ENCODE measurements at regions not wholly inside any gene's neighbourhood (a gene's known extent, or its start where the extent isn't known, plus 50 kb on each side); places are given as distances from the start of the nearest gene placed in this dataset.

DNA sequence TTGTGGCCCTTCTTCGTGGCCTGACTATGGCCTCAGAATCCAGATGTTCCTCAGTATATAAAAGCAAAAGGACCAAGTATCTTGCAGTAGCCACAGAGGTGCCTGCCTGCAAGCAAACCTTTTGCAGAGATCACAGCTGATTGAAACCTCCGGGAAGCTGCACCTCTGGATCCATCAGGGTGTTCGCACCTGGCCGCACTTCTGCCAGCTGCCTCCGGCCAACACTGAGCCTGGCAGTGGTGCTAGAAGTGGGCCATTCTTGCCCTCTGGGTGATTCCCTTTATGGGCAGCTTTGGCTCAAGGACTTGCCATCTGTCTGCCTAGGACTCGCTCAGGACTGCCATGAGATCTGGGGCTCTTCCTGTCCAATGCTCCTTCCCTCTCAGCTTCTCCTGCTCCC, 214.6 kb upstream of the ECI2 start:
- H3K4me1 ChIP-seq: peaks cover 41% of the 10 kb centered on the region

DNA sequence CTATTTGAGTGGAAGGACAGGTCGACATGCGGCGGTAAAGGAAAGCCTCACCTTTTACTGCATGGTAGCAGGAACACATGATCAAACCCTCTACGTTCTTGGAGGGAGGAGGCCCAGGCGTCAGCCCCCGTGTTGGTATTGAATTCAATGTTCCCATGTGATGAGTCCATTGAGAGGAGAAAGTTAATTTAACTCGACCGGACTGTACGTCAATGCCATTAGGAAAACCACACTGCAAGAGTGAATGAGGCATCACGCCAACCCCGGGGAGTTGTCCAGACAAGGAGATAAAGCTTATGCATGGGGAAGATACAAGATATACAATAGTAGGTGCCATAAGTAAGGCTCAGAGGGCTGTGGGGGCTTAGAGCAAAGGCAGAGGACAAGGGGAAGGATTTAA, 213.9 kb upstream of the ECI2 start:
- intact Hi-C loops (cut with micrococcal nuclease): no loop called here
- no peak overlapping the region for H3K27ac ChIP-seq (replicated peaks)
- H3K36me3 ChIP-seq: peaks cover 2% of the 10 kb centered on the region
- TF ChIP-seq, protein P1, sequence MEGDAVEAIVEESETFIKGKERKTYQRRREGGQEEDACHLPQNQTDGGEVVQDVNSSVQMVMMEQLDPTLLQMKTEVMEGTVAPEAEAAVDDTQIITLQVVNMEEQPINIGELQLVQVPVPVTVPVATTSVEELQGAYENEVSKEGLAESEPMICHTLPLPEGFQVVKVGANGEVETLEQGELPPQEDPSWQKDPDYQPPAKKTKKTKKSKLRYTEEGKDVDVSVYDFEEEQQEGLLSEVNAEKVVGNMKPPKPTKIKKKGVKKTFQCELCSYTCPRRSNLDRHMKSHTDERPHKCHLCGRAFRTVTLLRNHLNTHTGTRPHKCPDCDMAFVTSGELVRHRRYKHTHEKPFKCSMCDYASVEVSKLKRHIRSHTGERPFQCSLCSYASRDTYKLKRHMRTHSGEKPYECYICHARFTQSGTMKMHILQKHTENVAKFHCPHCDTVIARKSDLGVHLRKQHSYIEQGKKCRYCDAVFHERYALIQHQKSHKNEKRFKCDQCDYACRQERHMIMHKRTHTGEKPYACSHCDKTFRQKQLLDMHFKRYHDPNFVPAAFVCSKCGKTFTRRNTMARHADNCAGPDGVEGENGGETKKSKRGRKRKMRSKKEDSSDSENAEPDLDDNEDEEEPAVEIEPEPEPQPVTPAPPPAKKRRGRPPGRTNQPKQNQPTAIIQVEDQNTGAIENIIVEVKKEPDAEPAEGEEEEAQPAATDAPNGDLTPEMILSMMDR (IDR thresholded peaks at IDR 0.05; ENCODE audit: borderline replicate concordance): no peak
- H3K4me3 ChIP-seq: no peak overlapping the region
- no peaks in the 10 kb centered on the region for H3K9me3 ChIP-seq (replicated peaks)
- H3K4me1 ChIP-seq: peaks cover 47% of the 10 kb centered on the region
- H3K27me3 ChIP-seq (ENCODE audit: low read depth): no peaks in the 10 kb centered on the region
- DNase-seq: no peak

More for the DNA sequence above, 214.6 kb upstream of the ECI2 start:
- Histone ChIP-seq H3K4me3 (no peak overlapping the region), H3K27ac (replicated peaks) (peak overlapping the region; percentile 18), H3K9me3 (replicated peaks) (no peaks in the 10 kb centered on the region), H3K27me3 (ENCODE audit: low read depth) (no peaks in the 10 kb centered on the region), H3K36me3 (no peaks in the 10 kb centered on the region)
- intact Hi-C loops (cut with micrococcal nuclease): no loop called here
- DNase-seq: no peak
- TF ChIP-seq, protein P1 (IDR thresholded peaks at IDR 0.05; ENCODE audit: borderline replicate concordance): no peak

DNA sequence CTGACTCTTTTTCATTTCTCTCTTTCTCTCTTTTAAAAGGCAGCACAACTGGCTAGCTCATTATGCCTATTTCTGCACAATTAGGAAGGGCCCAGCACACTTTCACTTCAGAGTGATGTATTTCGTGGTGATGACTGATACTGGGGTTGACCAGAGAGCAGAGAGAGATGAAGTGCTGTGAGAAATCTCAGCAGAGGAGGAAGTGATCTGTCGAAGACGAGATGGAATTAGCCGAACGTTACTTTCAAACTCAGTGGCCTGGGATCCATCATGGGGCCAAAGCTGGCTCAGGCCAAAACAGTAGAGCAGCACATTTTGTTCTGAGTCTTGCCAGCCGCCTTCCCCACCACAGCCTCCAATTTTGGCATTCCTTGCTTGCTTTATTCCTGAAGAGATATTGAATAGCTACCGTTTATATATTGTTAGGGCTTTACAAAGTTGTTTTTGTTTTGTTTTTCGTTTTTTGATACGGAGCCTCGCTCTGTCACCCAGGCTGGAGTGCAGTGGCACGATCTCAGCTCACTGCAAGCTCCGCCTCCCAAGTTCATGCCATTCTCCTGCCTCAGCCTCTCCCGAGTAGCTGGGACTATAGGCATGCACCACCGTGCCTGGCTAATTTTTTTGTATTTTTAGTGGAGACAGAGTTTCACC, 213.2 kb upstream of the ECI2 start:
- H3K27ac ChIP-seq (replicated peaks): no peak overlapping the region
- intact Hi-C loops (cut with micrococcal nuclease): no loop called here

DNA sequence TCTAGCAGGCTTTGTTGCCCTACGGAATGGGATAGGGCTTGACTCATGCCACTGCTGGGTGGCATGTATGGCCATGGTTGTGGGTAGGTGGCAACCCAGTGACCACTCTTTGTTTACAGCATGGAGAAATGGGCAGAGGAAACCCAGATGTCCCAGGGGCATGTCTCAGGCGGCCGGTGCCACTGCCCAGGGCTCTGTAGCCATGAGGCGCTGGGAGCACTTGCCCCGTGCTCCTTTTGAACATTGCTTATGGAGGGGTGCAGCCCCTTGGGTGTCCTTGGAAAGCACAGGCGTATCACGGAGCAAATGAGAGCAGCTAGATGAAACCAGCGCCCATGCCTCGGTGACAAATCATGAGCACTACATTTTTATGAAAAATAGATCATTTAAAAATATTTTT, 212.5 kb upstream of the ECI2 start:
- peak overlapping the region; percentile 89 for H3K27ac ChIP-seq (replicated peaks)
- H3K4me1 ChIP-seq: peaks cover 62% of the 10 kb centered on the region
- intact Hi-C loops (cut with micrococcal nuclease): no loop called here

More for the DNA sequence above, 213.2 kb upstream of the ECI2 start:
- Histone ChIP-seq H3K9me3 (replicated peaks) (no peaks in the 10 kb centered on the region), H3K4me3 (no peak overlapping the region), H3K36me3 (peaks cover 9% of the 10 kb centered on the region), H3K4me1 (peaks cover 55% of the 10 kb centered on the region), H3K27me3 (ENCODE audit: low read depth) (no peaks in the 10 kb centered on the region)
- TF ChIP-seq, protein P1 (IDR thresholded peaks at IDR 0.05; ENCODE audit: borderline replicate concordance): no peak
- no peak for DNase-seq

DNA sequence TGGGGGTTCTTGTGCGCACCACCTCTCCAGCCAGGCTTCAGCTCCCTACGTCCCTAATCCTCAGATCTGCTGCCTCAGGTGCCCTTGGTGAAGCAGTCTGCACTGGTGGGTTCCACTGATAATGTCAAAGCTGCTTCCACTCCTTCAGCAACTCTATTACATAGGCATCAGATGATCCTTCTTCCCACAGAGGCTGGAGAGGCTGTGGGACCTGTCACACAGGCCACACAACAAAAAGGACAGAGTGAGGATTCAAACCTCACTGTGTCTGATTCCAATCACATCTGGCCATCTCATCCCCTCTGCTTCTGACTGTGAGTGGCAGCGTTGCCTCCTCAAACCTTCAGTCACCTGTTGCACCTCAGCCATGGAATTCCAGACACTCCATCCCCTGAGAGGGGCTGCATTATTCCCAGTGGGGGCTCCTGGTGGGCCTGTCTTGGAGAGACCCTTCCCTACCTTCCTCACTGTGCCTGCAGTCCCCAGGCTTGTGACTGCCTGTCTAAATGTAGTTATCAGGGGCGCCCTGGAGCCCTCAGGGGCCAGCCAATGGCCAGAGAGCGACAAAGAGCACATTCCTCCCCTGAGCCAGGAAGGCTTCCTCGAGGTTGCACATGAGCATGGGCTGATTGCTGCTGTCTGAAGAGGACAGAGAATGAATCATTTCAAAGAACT, 211.4 kb upstream of the ECI2 start:
- TF ChIP-seq, protein P1 (IDR thresholded peaks at IDR 0.05; ENCODE audit: borderline replicate concordance): no peak
- DNase-seq: peak; percentile 45
- no peaks in the 10 kb centered on the region for H3K27me3 ChIP-seq (ENCODE audit: low read depth)
- H3K4me3 ChIP-seq: peak overlapping the region; percentile 67
- H3K27ac ChIP-seq (replicated peaks): peak overlapping the region; percentile 89
- H3K4me1 ChIP-seq: peaks cover 52% of the 10 kb centered on the region
- no peaks in the 10 kb centered on the region for H3K9me3 ChIP-seq (replicated peaks)
- H3K36me3 ChIP-seq: peaks cover 10% of the 10 kb centered on the region
- intact Hi-C loops (cut with micrococcal nuclease): no loop called here

More for the DNA sequence above, 212.5 kb upstream of the ECI2 start:
- TF ChIP-seq, protein P1 (IDR thresholded peaks at IDR 0.05; ENCODE audit: borderline replicate concordance): no peak
- H3K36me3 ChIP-seq: peaks cover 10% of the 10 kb centered on the region
- H3K27me3 ChIP-seq (ENCODE audit: low read depth): no peaks in the 10 kb centered on the region
- no peak overlapping the region for H3K4me3 ChIP-seq
- no peak for DNase-seq
- H3K9me3 ChIP-seq (replicated peaks): no peaks in the 10 kb centered on the region
